ENCODE measurements at regions not wholly inside any gene's neighbourhood (a gene's known extent, or its start where the extent isn't known, plus 50 kb on each side); places are given as distances from the start of the nearest gene placed in this dataset.
"Not testable (repeated sequence)": the region's sequence is repeated elsewhere in the genome, so short reads cannot be mapped to it uniquely, and the experiment has no call there.

GRCh38 chr12:86445356-86445755, 189.2 kb upstream of the MGAT4C start:
- DNase-seq (ENCODE audit: low spot score) = no peak

GRCh38 chr12:86435053-86435452, 178.9 kb upstream of the MGAT4C start:
- no peak for DNase-seq (ENCODE audit: low spot score)

DNA sequence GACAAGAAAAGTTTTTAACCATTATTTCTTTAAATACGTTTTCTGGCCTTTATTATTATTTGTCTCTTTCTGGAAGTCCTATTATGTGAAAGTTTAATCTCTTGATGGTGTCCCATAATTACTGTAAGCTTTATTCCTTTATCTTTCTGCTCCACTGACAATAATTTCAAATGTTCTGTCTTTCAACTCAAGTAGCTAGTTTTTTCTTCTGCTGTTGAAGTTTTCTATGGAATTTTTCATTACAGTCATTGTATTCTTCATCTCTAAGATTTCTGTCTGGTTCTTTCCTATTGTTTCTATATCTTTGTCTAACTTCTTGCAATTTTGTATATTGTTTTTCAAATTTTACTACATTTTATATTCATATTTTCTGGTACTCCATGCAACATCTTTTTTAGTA, 173.6 kb upstream of the MGAT4C start:
- no peak for DNase-seq (ENCODE audit: low spot score)

DNA sequence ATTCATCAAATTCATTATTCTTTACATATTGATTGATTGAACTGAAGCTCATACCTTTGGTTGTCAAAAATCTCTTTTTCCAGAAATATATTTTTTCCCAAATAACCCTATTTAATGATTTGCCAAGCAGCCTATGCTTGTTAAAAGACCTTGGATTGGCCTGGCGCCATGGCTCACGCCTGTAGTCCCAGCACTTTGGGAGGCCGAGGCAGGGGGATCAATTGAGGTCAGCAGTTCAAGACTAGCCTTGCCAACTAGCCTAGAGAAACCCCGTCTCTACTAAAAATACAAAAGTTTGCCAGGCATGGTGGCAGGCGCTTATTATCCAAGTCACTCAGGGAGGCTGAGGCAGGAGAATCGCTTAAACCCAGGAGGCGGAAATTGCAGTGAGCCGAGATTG, 165.1 kb upstream of the MGAT4C start:
- no peak for DNase-seq (ENCODE audit: low spot score)

GRCh38 chr12:86414201-86414600, 158.0 kb upstream of the MGAT4C start:
- no peak for DNase-seq (ENCODE audit: low spot score)

DNA sequence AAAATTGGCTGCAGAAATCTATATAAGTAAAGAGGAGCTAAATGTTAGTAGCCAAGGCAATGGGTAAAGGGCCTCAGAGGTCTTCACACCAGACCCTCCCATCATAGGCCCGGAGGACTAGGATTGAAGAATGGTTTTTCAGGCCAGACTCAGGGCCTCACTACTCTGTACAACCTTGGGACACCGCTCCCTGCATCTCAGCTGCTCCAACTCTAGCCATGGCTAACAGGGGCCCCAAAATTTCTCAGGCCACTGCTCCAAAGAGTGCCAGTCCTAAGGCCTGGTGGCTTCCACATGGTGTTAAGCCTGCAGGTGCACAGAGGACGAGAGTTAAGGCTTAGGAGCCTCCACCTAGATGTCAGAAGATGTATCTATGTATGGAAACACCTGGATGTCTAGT, 155.5 kb upstream of the MGAT4C start:
- DNase-seq (ENCODE audit: low spot score) = no peak

DNA sequence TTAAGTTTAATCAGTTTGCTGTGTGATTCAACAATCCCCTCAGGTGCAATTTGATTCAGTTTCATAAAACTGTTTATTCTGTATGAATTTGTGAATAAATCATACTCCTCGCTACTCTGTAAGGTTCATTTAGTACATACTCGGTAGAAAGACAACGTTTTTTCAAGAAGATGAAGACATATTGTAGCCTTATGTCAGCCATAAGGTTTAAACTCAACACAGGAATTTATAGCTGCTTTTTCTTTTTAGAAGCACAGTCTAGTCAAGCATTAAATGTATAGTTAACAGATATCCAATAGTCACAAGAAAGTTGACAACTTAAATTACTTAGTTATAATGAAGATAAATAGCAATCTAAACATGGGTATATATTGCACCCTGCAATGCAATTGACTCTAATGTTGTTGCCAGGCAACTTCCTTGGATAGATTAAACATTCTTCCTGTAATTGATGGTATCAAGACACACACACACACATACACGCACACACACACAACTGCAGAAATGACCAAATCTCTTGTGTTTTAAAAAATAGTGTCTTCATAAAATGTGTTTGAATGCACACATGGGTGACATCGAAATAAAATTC, 151.5 kb upstream of the MGAT4C start:
- no peak for DNase-seq (ENCODE audit: low spot score)

- DNase-seq (ENCODE audit: low spot score) = peak; percentile 17
These were observed 133.8 kb upstream of the MGAT4C start for GRCh38 chr12:86389949-86390348.

DNA sequence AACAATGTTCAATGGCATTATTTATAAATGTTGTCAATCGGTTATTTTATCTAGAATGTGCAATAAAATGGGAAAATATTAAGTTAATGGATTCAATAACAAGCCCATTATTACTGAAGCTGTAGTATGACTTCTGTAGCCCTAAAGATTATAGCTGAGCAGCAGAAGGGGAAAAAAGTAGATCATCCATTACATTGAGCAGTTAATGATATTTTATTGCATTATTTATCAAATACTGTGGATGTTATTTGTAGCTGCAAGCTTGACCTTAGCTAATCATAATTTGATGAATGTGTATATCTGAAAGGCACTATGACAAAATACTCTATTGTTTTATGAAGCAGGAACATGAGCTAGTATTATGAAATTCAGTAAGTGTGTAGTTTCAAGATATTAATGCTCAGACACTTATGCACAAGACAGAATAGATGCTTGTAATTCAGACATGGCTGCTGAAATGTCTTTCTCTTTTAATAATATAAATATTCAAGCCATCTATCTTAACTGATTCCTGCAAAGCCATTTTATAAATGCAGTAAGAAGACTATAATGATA, 131.5 kb upstream of the MGAT4C start:
- DNase-seq (ENCODE audit: low spot score) = no peak

- not testable (repeated sequence) for DNase-seq (ENCODE audit: low spot score)
These were observed 127.6 kb upstream of the MGAT4C start for GRCh38 chr12:86383759-86384158.

DNA sequence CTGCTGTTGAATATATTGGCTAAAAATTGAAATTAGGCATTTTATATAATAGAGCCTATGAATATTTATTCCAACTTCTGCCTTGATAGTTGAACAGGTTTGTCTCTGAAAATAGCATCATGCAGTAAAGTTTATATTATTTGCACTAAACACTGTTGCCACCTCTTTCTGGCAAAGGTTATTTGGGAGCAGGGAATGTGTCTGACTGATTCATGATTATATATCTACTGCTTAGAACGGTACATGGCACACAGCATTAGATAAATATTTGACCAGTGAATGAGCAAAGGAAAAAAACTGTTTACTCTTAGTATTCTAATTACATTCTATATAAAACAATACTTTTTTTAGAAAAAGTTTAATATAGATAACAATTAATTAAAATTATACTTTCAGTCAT, 123.1 kb upstream of the MGAT4C start:
- DNase-seq (ENCODE audit: low spot score) = no peak

- DNase-seq (ENCODE audit: low spot score) = no peak
These were observed 119.9 kb upstream of the MGAT4C start for GRCh38 chr12:86376052-86376451.

DNA sequence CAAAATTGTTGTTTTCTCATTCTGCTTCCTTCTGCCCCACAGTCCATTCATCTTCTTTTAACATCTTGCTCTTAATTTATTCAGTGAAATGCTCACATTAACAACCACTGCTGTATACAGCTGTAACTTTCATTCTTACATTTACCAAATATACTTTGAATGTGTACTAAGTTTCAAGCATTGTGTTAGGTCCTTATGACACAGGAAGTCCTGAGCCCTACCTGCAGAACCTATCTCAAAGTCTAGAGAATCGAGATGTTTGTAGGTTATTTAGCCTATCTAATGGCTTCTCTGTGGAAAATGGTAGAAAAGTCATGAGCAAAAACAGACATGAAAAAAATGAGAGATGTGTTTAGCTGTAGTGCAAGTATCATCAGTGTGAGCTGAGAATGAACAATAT, 117.6 kb upstream of the MGAT4C start:
- DNase-seq (ENCODE audit: low spot score) = no peak

GRCh38 chr12:86367137-86367536, 110.9 kb upstream of the MGAT4C start:
- peak; percentile 20 for DNase-seq (ENCODE audit: low spot score)

DNA sequence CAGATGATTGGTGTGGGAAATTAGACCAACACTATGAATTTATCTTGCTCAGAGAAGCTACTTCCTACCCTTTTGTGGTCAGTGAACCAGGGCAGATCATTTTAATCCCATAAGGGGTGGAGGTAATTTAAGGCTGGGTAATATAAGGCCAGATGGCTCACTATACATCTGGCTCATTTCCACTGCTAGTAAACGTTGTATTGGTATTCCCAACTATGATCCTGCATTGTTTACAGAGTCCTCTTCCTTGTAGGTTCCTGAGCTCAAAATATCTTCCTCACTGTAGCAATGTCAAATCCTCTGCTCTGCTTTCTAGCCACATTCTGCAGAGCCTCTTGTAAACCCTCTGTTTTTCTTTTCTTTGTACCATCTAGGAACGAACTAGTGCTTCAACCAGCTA, 93.0 kb upstream of the MGAT4C start:
- DNase-seq (ENCODE audit: low spot score) = no peak

DNA sequence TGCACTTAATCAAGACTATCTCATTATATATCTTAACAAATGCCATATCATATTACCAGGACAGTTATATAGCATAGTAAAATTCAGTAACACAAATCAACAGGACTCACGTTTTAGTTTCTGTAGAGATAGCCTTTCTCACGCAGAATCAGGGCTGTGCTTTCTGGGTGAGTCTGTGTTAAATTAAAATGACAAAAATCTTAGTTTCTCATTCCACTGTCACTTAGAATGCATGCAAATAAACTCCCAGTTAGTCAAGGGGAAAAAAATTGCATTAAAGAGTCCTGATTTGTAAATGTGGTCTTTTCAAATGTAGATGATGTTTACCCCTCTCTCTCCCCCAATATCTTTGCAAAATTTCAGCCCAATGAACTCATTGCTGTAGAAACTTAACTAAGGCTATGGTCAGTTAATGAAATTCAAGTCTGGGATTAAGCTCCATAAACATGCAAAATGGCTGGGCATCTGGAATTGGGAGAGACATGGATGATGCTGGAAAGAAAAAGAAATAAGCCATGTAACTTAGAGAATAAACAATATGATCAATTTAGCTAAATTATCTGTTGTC, 77.8 kb upstream of the MGAT4C start:
- no peak for DNase-seq (ENCODE audit: low spot score)

- DNase-seq (ENCODE audit: low spot score) = peak; percentile 2
These were observed 75.3 kb upstream of the MGAT4C start for GRCh38 chr12:86331457-86331856.

- DNase-seq (ENCODE audit: low spot score) = peak; percentile 8
These were observed 74.8 kb upstream of the MGAT4C start for GRCh38 chr12:86331012-86331411.

DNA sequence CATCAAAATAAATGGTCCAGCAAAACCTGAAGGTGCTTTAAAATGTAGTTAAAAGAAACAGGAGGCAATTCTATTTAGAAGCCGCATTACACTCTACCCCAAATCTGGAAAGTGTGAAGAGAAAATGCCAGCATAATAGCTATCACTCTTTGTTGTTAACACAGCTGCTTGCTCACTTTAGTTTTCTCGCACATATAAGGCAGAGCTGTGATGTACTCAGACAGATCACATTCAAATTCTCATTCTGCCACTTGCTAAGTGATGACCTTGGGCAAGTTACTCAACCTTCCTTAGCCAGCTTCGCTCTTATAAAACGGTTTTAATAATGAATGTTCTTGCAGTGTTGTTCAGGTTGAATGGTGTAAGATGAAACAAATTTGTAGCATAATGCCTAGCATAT, 56.0 kb upstream of the MGAT4C start:
- no peak for DNase-seq (ENCODE audit: low spot score)
